Activated naive CD8-positive, alpha-beta T cell treated with anti-CD3 and anti-CD28 coated beads, Interleukin-2, amount 10 ng/mL, durations not matched to agents 7 days and 5 days (primary cell): ENCODE measurements at regions not wholly inside any gene's neighbourhood (a gene's known extent, or its start where the extent isn't known, plus 50 kb on each side); places are given as distances from the start of the nearest gene placed in this dataset.

Source experiments
- ATAC-seq: fragments of 150-1000 bp; cut with Tn5 transposase; one replicate; pipeline ENCODE4 v1.10.0; 2021; ENCODE audit warnings: low read depth, moderate library complexity
- POLR2A ChIA-PET: fragments of 350-600 bp; sonication (Branson Sonifier 250); formaldehyde crosslinking; loops from one replicate; lab custom pipeline; 2021; ENCODE audit warnings: antibody characterized with exemption; lab: Charles Lee
- DNase-seq: peaks from one replicate; pipeline ENCODE4 v3.0.0; 2021
- H3K27ac Mint-ChIP-seq: one replicate; pipeline ENCODE4 v1.8.0; 2022; ENCODE audit warnings: mild to moderate bottlenecking, mixed read lengths
- H3K27me3 Mint-ChIP-seq: one replicate; pipeline ENCODE4 v1.8.0; 2022; ENCODE audit warnings: mild to moderate bottlenecking, moderate library complexity, mixed read lengths
- H3K36me3 Mint-ChIP-seq: one replicate; pipeline ENCODE4 v1.8.0; 2021; ENCODE audit warnings: mild to moderate bottlenecking, mixed read lengths
- H3K4me1 Mint-ChIP-seq: one replicate; pipeline ENCODE4 v1.8.0; 2021; ENCODE audit warnings: mixed read lengths
- H3K4me3 Mint-ChIP-seq: one replicate; pipeline ENCODE4 v1.8.0; 2022; ENCODE audit warnings: mild to moderate bottlenecking, moderate library complexity, mixed read lengths
- H3K9me3 Mint-ChIP-seq: one replicate; pipeline ENCODE4 v1.8.0; 2021; ENCODE audit warnings: mixed read lengths

DNA sequence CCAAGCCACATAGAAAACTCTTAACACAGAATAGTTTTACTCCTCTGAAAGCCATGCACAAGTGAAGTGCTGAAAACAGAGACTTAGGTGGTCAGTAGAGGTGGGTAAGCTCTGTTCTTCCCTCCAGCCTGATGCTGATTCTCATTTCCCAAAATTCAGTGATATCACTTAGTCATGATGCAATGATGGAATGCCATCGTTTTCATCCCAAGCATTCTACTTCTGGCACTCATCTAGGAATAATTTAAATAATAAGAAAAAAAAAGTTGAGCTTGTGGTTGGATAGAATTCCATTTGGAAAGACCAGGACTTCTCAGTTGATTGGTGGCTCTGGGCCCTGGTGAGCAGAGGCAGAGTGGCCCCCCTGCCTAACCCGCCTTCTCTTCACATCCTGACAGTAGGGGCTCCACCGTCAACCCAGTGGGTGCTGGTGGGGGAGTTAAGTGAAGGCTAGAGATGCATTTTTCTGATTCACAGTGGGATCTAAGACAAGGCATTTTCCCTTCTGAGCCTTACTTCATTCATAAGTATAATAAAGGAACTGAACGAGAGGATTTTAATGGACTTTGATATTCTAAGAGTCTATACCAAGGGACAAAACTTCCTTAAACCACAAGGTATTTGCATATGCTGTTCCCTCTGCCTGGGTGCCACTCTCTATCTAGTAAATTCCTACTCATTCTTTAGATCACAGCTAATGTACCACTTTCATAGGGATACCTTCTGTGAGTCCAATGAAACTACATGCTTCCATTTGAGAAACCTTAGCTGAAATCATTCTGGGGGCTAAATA is 310.3 kb upstream of the DYNLRB2 start:
- no peak overlapping the region for H3K27ac Mint-ChIP-seq
- H3K36me3 Mint-ChIP-seq = no peaks in the 10 kb centered on the region
- H3K4me3 Mint-ChIP-seq = no peak overlapping the region
- ATAC-seq (no peak), DNase-seq (no peak)
- H3K9me3 Mint-ChIP-seq = peaks cover 10% of the 10 kb centered on the region
- no peaks in the 10 kb centered on the region for H3K4me1 Mint-ChIP-seq
- H3K27me3 Mint-ChIP-seq = no peaks in the 10 kb centered on the region
- POLR2A ChIA-PET = no interaction called here

DNA sequence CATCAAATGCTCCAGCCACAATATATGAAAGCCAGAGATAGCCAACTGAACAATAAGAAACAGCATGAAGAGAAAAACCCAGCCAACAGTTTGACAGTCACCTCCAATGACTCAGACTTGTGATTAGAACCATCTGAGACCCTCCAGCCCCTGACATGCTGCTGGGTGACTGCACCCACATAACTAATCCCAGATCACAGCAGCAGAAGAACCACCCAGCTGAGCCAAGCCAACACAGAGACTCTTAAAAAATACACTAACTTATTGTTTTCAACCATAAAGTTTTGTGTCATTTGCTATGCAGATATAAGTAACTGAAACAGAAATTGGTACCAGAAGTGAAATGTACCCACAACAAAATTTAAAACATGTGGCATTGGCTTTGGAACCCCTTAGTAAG is 314.3 kb upstream of the DYNLRB2 start:
- POLR2A ChIA-PET = no interaction called here
- H3K4me1 Mint-ChIP-seq = no peaks in the 10 kb centered on the region
- no peaks in the 10 kb centered on the region for H3K27me3 Mint-ChIP-seq
- ATAC-seq (no peak), DNase-seq (no peak)
- no peak overlapping the region for H3K4me3 Mint-ChIP-seq
- no peaks in the 10 kb centered on the region for H3K36me3 Mint-ChIP-seq
- H3K27ac Mint-ChIP-seq = no peak overlapping the region
- peaks cover 8% of the 10 kb centered on the region for H3K9me3 Mint-ChIP-seq

DNA sequence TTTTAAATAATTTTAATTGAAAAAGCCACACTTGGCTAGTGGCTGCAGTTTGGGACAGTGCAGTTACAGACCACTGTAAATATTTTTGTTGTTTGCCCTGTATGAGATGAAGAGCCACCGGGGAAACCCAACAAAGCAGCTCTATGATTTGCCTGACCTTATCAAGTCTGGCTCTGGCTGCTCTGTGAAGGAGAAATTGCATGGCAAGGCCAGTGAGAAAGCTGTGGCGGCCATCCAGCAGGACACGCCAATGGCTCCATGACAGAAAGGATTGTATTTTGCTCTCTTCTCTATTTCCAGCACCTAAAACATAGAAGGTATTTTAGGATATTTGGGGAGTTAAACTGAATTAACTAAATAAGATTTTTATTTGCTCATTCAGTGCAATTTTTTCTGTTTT is 330.0 kb upstream of the DYNLRB2 start:
- ATAC-seq = no peak
- POLR2A ChIA-PET = no interaction called here
- no peak for DNase-seq
- Mint-ChIP-seq H3K36me3 (no peaks in the 10 kb centered on the region), H3K9me3 (no peaks in the 10 kb centered on the region), H3K27ac (no peak overlapping the region), H3K27me3 (no peaks in the 10 kb centered on the region), H3K4me3 (no peak overlapping the region), H3K4me1 (no peaks in the 10 kb centered on the region)

DNA sequence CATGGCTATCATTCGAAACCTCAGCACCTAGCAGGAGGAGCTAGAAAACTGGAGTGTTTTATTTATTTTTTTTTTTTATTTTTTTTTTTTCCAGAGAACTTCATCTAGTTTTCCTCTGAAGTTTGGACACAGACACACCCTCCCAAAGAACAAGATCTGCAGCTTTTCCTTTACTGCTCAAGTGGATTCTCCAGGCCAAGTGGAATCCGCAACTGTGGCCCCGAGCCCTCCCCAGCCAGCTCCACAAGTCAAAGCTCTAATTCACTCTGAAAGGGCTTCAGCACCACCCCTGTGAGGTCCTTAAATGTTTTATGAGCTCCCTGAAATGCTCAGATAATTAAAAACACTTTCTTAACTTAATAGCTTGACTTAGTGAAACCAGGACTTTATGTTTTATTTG is 332.1 kb upstream of the DYNLRB2 start:
- no peaks in the 10 kb centered on the region for H3K27me3 Mint-ChIP-seq
- no peaks in the 10 kb centered on the region for H3K4me1 Mint-ChIP-seq
- H3K36me3 Mint-ChIP-seq = no peaks in the 10 kb centered on the region
- DNase-seq (no peak), ATAC-seq (no peak)
- H3K9me3 Mint-ChIP-seq = no peaks in the 10 kb centered on the region
- H3K27ac Mint-ChIP-seq = no peak overlapping the region
- no peak overlapping the region for H3K4me3 Mint-ChIP-seq
- POLR2A ChIA-PET = no interaction called here

DNA sequence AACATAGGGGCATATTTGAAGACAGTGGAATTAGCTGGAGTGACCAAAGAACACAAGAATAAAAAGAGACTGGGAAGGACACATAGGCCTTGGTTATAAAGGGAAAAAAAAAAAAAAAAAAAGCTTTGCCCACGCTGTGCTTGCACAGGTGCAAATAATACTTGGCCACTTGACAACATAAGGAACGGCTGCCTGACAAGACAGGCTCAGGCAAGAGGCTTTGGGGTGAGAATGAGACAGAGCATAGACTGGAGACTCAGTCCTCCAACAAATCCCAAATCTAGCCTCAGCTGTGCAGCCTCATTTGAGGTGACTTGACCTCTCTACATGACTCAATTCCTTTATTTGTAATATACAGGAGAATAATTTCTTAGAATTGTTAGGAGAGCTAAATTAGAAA is 332.8 kb upstream of the DYNLRB2 start:
- ATAC-seq = no peak
- POLR2A ChIA-PET = no interaction called here
- no peak overlapping the region for H3K4me3 Mint-ChIP-seq

DNA sequence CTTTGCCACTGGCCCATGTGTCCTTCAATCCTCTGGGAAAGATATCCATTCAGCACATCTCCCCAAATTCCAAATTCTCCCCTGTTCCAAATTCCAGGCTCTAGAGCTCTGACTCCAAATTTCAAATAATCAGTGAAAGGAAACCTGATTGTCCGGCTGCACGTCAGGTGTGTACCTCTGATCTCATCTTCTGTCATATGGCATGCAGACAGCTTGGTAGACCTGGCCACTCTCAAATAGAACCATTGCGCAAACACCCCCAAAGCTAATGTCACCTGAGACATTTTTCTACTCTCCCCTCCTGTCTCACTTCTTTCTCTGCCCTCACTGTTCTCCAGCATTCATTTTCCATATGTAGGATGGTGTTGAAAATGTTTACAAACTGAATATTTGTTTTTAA is 337.0 kb upstream of the DYNLRB2 start:
- POLR2A ChIA-PET = no interaction called here
- no peaks in the 10 kb centered on the region for H3K9me3 Mint-ChIP-seq
- no peak for ATAC-seq

More for the DNA sequence above, 332.8 kb upstream of the DYNLRB2 start:
- H3K4me1 Mint-ChIP-seq = no peaks in the 10 kb centered on the region
- no peaks in the 10 kb centered on the region for H3K27me3 Mint-ChIP-seq
- no peaks in the 10 kb centered on the region for H3K36me3 Mint-ChIP-seq
- DNase-seq = no peak
- no peak overlapping the region for H3K27ac Mint-ChIP-seq
- H3K9me3 Mint-ChIP-seq = no peaks in the 10 kb centered on the region

DNA sequence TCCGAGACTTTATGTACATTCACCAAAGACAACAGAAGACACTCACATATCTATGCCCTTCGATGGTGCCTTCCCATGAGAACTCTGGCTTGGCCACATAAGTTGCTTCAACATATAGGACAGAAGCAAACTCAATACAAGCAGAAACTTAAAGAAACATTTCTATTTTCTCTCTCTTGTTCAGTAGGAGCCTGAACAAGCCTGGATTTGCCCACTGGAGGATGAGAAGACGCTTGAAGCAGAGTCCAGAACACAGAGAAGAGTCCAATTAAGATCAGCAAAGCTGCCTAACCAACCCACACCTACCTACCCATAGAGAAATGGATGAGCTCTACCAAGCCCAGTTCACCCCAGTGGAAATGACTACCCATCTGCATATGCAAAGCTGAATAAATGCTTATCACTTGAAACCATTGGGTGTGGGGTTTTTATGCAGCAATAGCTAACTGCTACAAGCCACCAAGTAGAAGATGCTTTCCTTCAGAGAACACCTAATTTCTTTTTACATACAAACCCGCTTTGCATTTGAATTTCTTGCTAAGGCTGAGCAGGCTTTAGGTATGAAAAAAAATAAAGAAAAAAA is 337.9 kb upstream of the DYNLRB2 start:
- Mint-ChIP-seq H3K4me1 (no peaks in the 10 kb centered on the region), H3K9me3 (no peaks in the 10 kb centered on the region), H3K27ac (no peak overlapping the region), H3K36me3 (no peaks in the 10 kb centered on the region), H3K4me3 (no peak overlapping the region), H3K27me3 (no peaks in the 10 kb centered on the region)
- DNase-seq (no peak), ATAC-seq (no peak)
- POLR2A ChIA-PET = no interaction called here

More for the DNA sequence above, 337.0 kb upstream of the DYNLRB2 start:
- Mint-ChIP-seq H3K27ac (no peak overlapping the region), H3K27me3 (no peaks in the 10 kb centered on the region), H3K4me3 (no peak overlapping the region), H3K36me3 (no peaks in the 10 kb centered on the region), H3K4me1 (no peaks in the 10 kb centered on the region)
- no peak for DNase-seq

DNA sequence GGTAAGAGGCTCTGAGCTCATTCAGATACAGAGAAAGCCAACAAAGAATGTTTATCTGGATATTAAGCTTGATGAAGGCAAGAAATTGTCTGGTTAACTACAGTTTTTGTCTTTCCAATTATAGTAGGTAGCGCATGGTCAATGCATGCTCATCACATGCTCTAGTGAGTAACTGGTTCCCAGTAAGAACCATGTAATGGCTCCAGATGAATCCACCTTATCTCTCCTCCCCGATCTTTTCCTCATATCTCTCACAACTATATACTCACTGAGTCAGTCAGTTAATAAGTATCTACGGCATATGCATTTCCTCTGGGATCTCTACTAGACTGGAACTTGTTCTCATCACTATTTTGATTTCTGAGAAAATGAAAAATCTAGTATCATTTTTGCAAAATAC is 340.7 kb upstream of the DYNLRB2 start:
- H3K27me3 Mint-ChIP-seq = no peaks in the 10 kb centered on the region

DNA sequence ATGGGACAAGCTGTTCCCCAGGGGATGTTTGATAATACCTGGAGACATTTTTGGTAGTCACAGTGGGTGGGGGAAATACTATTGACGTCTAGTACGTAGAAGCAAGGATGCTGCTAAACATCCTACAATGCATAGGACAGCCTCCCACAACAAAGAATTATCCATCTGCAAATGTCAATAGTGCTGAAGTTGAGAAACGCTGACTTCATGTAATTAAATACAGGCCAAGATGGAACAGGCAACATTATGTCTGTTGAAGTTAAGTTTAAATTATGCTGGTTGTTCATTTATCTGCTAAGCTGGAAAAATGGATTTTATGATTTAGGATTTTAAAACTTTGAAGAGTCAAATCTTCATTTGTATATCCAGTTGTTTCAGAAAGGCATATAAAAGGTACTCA is 341.2 kb upstream of the DYNLRB2 start:
- POLR2A ChIA-PET = no interaction called here
- H3K9me3 Mint-ChIP-seq = no peaks in the 10 kb centered on the region
- no peaks in the 10 kb centered on the region for H3K27me3 Mint-ChIP-seq
- no peak overlapping the region for H3K27ac Mint-ChIP-seq
- no peaks in the 10 kb centered on the region for H3K36me3 Mint-ChIP-seq
- no peak overlapping the region for H3K4me3 Mint-ChIP-seq
- ATAC-seq (no peak), DNase-seq (no peak)
- no peaks in the 10 kb centered on the region for H3K4me1 Mint-ChIP-seq

More for the DNA sequence above, 340.7 kb upstream of the DYNLRB2 start:
- no peaks in the 10 kb centered on the region for H3K4me1 Mint-ChIP-seq
- no peaks in the 10 kb centered on the region for H3K36me3 Mint-ChIP-seq
- ATAC-seq (no peak), DNase-seq (no peak)
- H3K4me3 Mint-ChIP-seq = no peak overlapping the region
- no peaks in the 10 kb centered on the region for H3K9me3 Mint-ChIP-seq
- POLR2A ChIA-PET = no interaction called here
- H3K27ac Mint-ChIP-seq = no peak overlapping the region

DNA sequence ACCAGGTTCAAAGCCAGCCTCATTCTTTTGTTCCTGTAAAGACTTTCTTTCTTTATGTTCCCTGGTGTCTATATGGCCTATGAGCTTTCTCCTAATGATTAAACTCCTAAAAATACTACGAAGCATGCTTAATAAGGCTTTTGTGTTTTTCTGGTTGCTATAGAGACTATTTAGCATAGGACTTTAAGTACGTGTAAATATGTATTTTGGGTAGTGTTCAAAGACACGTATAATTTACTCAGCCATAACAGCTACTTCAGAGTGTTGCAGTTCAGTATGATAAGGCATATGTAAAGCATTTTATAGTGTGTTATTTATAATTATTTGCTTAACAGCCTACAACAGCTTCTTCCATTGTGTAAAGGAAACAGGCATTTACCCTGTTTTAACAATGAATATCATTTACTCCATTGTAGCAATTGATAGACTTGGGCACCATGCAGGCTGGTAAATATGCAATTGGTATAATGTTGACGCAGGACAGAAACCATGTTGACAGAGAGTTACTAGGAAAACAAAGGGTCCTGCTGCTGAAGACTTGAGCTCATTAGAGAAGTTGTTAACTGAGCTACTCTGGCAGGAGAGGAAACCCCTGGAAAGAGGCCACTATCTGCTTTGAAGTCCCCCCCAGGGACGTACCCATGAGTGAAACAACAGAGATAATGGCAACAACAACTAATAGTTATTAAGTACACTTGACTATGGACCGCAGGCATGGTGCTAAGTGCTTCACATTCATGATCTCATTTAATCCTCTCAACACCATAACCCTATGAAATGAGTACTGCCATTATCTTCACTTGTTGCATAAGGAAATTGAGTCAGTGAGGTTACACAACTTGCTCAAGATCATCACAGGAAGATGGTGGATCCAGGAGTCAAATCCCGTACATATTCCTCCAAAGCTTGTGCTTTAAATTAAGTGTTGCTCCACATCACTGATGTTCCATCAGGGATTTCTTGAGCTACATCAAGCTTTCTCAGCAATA is 342.2 kb upstream of the DYNLRB2 start:
- H3K4me3 Mint-ChIP-seq = no peak overlapping the region
- no peaks in the 10 kb centered on the region for H3K36me3 Mint-ChIP-seq
- no peaks in the 10 kb centered on the region for H3K9me3 Mint-ChIP-seq
- no peaks in the 10 kb centered on the region for H3K27me3 Mint-ChIP-seq
- H3K27ac Mint-ChIP-seq = no peak overlapping the region
- ATAC-seq = no peak
- H3K4me1 Mint-ChIP-seq = no peaks in the 10 kb centered on the region
- DNase-seq = no peak
- POLR2A ChIA-PET = no interaction called here

DNA sequence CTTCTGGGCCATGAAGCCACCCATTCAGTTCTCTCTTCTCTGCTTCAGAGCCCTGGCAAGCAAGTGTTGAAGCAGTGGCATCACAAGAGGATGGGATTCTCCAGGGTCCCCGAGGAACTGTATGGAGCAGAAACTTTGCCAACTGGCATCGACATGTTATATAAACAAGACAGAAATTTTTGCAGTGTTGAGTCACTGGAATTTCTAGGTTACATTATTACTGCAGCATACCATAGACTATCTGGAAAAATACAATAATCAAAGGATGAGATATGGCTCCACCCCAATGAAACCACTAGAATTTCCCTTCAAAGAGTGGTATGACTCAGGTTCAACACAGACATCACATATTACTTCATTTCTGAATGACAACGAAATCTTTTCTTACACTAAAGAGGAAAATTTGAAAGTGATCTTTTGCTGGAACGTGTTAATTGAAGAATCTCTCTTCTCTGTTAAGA is 343.0 kb upstream of the DYNLRB2 start:
- no peak overlapping the region for H3K4me3 Mint-ChIP-seq
- H3K27me3 Mint-ChIP-seq = no peaks in the 10 kb centered on the region
- no peaks in the 10 kb centered on the region for H3K9me3 Mint-ChIP-seq
- no peak overlapping the region for H3K27ac Mint-ChIP-seq
- DNase-seq = no peak
- no peaks in the 10 kb centered on the region for H3K36me3 Mint-ChIP-seq
- no peak for ATAC-seq
- H3K4me1 Mint-ChIP-seq = no peaks in the 10 kb centered on the region
- POLR2A ChIA-PET = no interaction called here

DNA sequence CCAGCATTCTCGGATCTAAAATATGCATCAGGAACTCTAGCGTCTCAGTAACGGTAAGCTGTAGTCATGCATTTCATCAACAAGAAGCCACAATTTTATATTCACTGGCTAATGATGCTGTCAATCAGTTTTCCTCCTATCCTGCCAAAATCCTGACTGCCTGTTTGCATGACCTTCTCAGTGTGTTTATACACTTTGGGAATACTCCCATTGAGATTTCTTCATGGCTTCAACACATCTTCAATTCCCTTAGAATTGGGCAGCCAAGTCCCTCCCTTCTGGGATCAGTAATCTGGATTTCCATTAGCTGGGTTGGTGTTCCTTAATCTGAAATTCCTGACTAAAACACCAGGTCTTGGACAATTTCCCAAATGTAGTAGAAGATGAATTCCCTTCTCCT is 348.9 kb upstream of the DYNLRB2 start:
- POLR2A ChIA-PET = no interaction called here
- Mint-ChIP-seq H3K9me3 (no peaks in the 10 kb centered on the region), H3K27me3 (no peaks in the 10 kb centered on the region), H3K27ac (no peak overlapping the region), H3K4me3 (no peak overlapping the region), H3K36me3 (no peaks in the 10 kb centered on the region), H3K4me1 (no peaks in the 10 kb centered on the region)
- DNase-seq (no peak), ATAC-seq (no peak)

DNA sequence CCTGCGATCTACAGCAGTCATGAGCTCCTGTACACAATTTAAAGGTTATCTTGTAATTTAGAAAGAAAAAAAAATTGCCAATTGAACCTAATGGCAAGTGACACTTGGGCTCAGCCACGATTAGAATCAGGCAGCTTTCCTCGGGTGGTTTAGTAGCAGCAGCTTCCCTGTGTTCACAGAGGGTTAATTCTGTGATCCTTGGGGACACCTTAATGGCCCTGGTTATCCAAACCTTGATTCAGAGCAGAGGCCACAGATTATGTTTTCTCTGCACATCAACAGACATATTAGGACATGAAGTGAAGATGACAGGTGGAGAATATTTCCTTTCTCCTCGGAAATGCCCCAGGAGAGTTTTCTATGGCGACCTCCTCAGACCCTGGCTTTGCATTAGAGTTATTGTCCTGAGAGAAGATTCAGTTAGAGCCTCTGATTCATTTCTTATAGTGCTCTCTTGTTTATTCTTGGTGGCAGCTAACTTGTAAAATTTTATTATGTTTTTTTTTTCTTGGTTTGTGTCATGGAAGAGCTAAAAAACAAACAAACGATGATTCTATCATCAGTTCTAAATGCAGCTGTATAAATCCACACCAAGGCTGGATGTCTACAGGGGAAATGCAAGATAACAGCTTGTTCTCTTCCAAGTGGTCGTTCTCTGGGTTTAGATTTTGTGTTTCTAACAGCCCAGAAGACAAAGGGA is 351.2 kb upstream of the DYNLRB2 start:
- Mint-ChIP-seq H3K9me3 (no peaks in the 10 kb centered on the region), H3K27me3 (no peaks in the 10 kb centered on the region), H3K27ac (no peak overlapping the region), H3K4me1 (no peaks in the 10 kb centered on the region), H3K36me3 (no peaks in the 10 kb centered on the region), H3K4me3 (no peak overlapping the region)
- POLR2A ChIA-PET = no interaction called here
- no peak for ATAC-seq
- DNase-seq = no peak
